ENCODE measurements at regions not wholly inside any gene's neighbourhood (a gene's known extent, or its start where the extent isn't known, plus 50 kb on each side); places are given as distances from the start of the nearest gene placed in this dataset.

DNA sequence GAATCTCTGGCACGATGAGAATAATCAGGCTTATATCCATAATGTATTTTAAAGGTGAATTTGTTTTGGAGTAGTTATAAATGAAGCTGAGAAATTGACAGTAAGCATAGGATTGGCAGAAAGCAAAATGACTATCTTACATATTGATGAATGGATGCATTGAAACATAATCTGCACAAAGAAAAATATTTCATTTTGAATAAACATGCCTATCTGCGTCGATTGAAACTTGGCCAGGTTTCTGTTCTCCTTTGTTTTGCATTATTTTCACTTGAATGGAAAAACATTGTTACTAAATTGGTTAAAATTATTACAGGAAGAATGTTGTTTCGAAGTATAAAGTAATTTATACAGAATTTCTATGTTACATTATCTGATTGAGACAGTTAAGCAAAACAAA lies 128.2 kb downstream of the USP22 start:
- FAIRE-seq, result no peak
- in situ Hi-C loops (cut with MboI), result no loop called here
- TF ChIP-seq SRF (IDR thresholded peaks at IDR 0.05; ENCODE audit: low read depth in 2 of 2, low read length in 2 of 2) (no peak), MTA2 (IDR thresholded peaks at IDR 0.05; ENCODE audit: low read depth) (no peak), MEF2B (IDR thresholded peaks at IDR 0.05; ENCODE audit: partially characterized antibody, poor library complexity, severe bottlenecking) (no peak), SIX5 (IDR thresholded peaks at IDR 0.05; ENCODE audit: low read depth, low read length, severe bottlenecking) (no peak), ATF7 (IDR thresholded peaks at IDR 0.05; ENCODE audit: low read depth) (no peak), NBN (IDR thresholded peaks at IDR 0.05) (no peak), POU2F2 (IDR thresholded peaks at IDR 0.05; ENCODE audit: borderline replicate concordance, low read depth, low read length) (no peak), MXI1 (IDR thresholded peaks at IDR 0.05; ENCODE audit: low read depth, low read length) (no peak), JUND (IDR thresholded peaks at IDR 0.05; ENCODE audit: low read depth, low read length) (no peak), NR2C1 (IDR thresholded peaks at IDR 0.05) (no peak)
- Histone ChIP-seq H3K4me2 (ENCODE audit: control insufficient read depth, insufficient read depth) (no peak overlapping the region), H3K4me1 (ENCODE audit: control insufficient read depth, insufficient read depth, low read length) (no peaks in the 10 kb centered on the region), H3K9ac (ENCODE audit: control insufficient read depth, insufficient read depth, low read length) (no peak overlapping the region), H3K36me3 (ENCODE audit: control insufficient read depth in 2 of 2, insufficient read depth in 2 of 2, low read length in 1 of 2) (no peaks in the 10 kb centered on the region), H3K9me3 (replicated peaks; ENCODE audit: control insufficient read depth, insufficient read depth, low read length) (no peaks in the 10 kb centered on the region), H3K27me3 (replicated peaks in 1 of 2; ENCODE audit: control insufficient read depth in 2 of 2, insufficient read depth in 2 of 2, low read length in 1 of 2) (no peaks in the 10 kb centered on the region), H3K4me3 (no peak overlapping the region), H4K20me1 (ENCODE audit: control insufficient read depth, insufficient read depth) (no peaks in the 10 kb centered on the region), H2AFZ (ENCODE audit: control insufficient read depth, low read depth, low read length) (no peak overlapping the region), H3K27ac (ENCODE audit: control insufficient read depth, insufficient read depth) (no peak overlapping the region), H3K79me2 (ENCODE audit: control insufficient read depth, insufficient read depth, low read length) (no peaks in the 10 kb centered on the region)
- ChIA-PET RAD21 (ENCODE audit: unreplicated experiment) (no interaction called here), SMC1A (ENCODE audit: uncharacterized antibody, unreplicated experiment) (no interaction called here), CTCF (no interaction called here), POLR2A (no interaction called here)
- WGBS (ENCODE audit: insufficient coverage, insufficient replicate concordance, low lambda C conversion rate, missing lambda C conversion rate), result 17% methylated on average over 4 of the region's 4 CpGs
- intact Hi-C loops (cut with micrococcal nuclease; ENCODE audit: unreplicated experiment), result no loop called here
- no TSS peak for BruUV-seq (replicated peaks)
- no peak for DNase-seq (ENCODE audit: low read depth, low spot score)
- ATAC-seq, result no peak

DNA sequence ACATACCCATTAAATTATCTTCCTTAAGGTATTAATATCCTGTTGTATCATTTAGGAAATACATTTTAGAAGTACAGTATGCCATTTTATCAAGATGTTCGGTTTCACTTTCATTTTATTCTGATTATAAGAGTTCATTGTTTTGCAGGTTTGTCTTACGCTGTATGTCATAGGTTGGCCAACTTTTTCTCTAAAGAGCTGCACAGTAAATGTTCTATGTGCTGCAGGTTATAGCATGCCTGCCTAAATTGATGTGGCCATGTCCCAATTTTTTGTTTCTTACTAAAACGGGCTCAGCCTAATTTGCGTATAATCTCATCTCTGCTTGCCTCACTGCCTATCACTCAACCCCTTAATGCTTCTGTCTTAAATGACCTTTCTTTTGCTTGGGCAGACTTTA lies 126.4 kb downstream of the USP22 start:
- no peak overlapping the region for H3K9ac ChIP-seq (ENCODE audit: control insufficient read depth, insufficient read depth, low read length)
- in situ Hi-C loops (cut with MboI), result no loop called here
- no peak overlapping the region for H3K4me2 ChIP-seq (ENCODE audit: control insufficient read depth, insufficient read depth)
- ChIA-PET POLR2A (no interaction called here), RAD21 (ENCODE audit: unreplicated experiment) (no interaction called here), SMC1A (ENCODE audit: uncharacterized antibody, unreplicated experiment) (no interaction called here), CTCF (no interaction called here)
- intact Hi-C loops (cut with micrococcal nuclease; ENCODE audit: unreplicated experiment), result no loop called here
- H3K79me2 ChIP-seq (ENCODE audit: control insufficient read depth, insufficient read depth, low read length), result no peaks in the 10 kb centered on the region
- 59% methylated on average over 4 of the region's 4 CpGs for WGBS (ENCODE audit: insufficient coverage, insufficient replicate concordance, low lambda C conversion rate, missing lambda C conversion rate)
- ATAC-seq, result no peak
- H4K20me1 ChIP-seq (ENCODE audit: control insufficient read depth, insufficient read depth), result no peaks in the 10 kb centered on the region
- H2AFZ ChIP-seq (ENCODE audit: control insufficient read depth, low read depth, low read length), result no peak overlapping the region
- FAIRE-seq, result no peak
- H3K9me3 ChIP-seq (replicated peaks; ENCODE audit: control insufficient read depth, insufficient read depth, low read length), result no peaks in the 10 kb centered on the region
- H3K4me3 ChIP-seq, result no peak overlapping the region
- BruUV-seq (replicated peaks), result no TSS peak
- H3K36me3 ChIP-seq (ENCODE audit: control insufficient read depth in 2 of 2, insufficient read depth in 2 of 2, low read length in 1 of 2), result no peaks in the 10 kb centered on the region
- no peaks in the 10 kb centered on the region; a peak in 1 of 4 replicates for H3K27me3 ChIP-seq (replicated peaks in 1 of 2; ENCODE audit: control insufficient read depth in 2 of 2, insufficient read depth in 2 of 2, low read length in 1 of 2)
- no peaks in the 10 kb centered on the region for H3K4me1 ChIP-seq (ENCODE audit: control insufficient read depth, insufficient read depth, low read length)
- no peak for TF ChIP-seq ESRRA (IDR thresholded peaks at IDR 0.05; ENCODE audit: low read length)
- no peak for TF ChIP-seq SREBF2 (IDR thresholded peaks at IDR 0.05; ENCODE audit: low read length)
- no peak for TF ChIP-seq BRCA1 (IDR thresholded peaks at IDR 0.05; ENCODE audit: low read depth, low read length)
- TF ChIP-seq IRF4 (IDR thresholded peaks at IDR 0.05; ENCODE audit: low read depth, low read length), result no peak
- TF ChIP-seq TBL1XR1 (IDR thresholded peaks at IDR 0.05; ENCODE audit: low read depth, low read length), result no peak
- no peak for TF ChIP-seq SMAD5 (IDR thresholded peaks at IDR 0.05; ENCODE audit: low read depth)
- TF ChIP-seq, protein P1, sequence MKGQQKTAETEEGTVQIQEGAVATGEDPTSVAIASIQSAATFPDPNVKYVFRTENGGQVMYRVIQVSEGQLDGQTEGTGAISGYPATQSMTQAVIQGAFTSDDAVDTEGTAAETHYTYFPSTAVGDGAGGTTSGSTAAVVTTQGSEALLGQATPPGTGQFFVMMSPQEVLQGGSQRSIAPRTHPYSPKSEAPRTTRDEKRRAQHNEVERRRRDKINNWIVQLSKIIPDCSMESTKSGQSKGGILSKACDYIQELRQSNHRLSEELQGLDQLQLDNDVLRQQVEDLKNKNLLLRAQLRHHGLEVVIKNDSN (IDR thresholded peaks at IDR 0.05; ENCODE audit: borderline replicate concordance, extremely low read length, insufficient read depth, low read depth, low read length), result no peak
- no peak for DNase-seq (ENCODE audit: low read depth, low spot score)
- no peak overlapping the region for H3K27ac ChIP-seq (ENCODE audit: control insufficient read depth, insufficient read depth)

Measured in GM12878 (cell line).